ENCODE measurements at regions not wholly inside any gene's neighbourhood (a gene's known extent, or its start where the extent isn't known, plus 50 kb on each side); places are given as distances from the start of the nearest gene placed in this dataset.

DNA sequence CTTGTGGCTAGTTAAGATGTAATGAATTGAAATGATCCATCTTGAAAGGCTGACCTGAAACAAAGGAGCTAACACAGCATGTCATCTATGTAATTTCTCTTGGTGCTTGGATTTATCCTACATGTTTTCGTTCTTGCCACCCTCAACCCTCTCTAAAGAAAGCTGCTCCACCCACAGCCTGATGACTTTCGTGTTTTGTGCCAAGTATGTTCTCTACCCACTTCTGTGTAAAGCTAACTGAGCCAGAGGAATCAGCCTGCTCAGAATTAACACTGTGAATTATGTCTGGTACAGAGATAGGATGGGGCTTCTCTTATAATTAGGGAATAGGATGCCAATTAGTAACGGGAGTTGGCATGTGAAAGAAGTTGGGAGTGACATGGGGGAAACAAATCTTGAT, 67.9 kb upstream of the MLIP start:
- TF ChIP-seq, protein P1, sequence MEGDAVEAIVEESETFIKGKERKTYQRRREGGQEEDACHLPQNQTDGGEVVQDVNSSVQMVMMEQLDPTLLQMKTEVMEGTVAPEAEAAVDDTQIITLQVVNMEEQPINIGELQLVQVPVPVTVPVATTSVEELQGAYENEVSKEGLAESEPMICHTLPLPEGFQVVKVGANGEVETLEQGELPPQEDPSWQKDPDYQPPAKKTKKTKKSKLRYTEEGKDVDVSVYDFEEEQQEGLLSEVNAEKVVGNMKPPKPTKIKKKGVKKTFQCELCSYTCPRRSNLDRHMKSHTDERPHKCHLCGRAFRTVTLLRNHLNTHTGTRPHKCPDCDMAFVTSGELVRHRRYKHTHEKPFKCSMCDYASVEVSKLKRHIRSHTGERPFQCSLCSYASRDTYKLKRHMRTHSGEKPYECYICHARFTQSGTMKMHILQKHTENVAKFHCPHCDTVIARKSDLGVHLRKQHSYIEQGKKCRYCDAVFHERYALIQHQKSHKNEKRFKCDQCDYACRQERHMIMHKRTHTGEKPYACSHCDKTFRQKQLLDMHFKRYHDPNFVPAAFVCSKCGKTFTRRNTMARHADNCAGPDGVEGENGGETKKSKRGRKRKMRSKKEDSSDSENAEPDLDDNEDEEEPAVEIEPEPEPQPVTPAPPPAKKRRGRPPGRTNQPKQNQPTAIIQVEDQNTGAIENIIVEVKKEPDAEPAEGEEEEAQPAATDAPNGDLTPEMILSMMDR (IDR thresholded peaks at IDR 0.05; ENCODE audit: low read length) = no peak
- no peak for TF ChIP-seq EZH2 (optimal IDR thresholded peaks at IDR 0.05; ENCODE audit: low read depth, low read length)
